GM23338 (cell line): ENCODE measurements at regions not wholly inside any gene's neighbourhood (a gene's known extent, or its start where the extent isn't known, plus 50 kb on each side); places are given as distances from the start of the nearest gene placed in this dataset.

Experiments used
- ATAC-seq: fragments of 200-7000 bp; cut with Tn5 transposase; 3 replicates; pipeline ENCODE4 v1.9.1; 2020
- DNase-seq: peaks from one replicate; pipeline ENCODE4 v3.0.0-alpha.2; 2015; ENCODE audit warnings: low spot score
- H2AFZ ChIP-seq: fragments of 200-600 bp; sonication (generic); 2 replicates; pipeline ENCODE4 v1.8.0; 2016; ENCODE audit warnings: antibody characterized with exemption, mild to moderate bottlenecking, moderate library complexity
- H3F3A ChIP-seq: fragments of 200-600 bp; sonication (generic); replicated peaks from 2 replicates; pipeline ENCODE4 v1.8.0; 2017; ENCODE audit warnings: antibody characterized with exemption, mixed run types, low read depth
- H3K27ac ChIP-seq: fragments of 200-600 bp; sonication (generic); 2 replicates; pipeline ENCODE4 v1.6.1; 2016; ENCODE audit warnings: low read depth
- H3K27me3 ChIP-seq: fragments of 200-600 bp; sonication (generic); 2 replicates; pipeline ENCODE4 v1.8.0; 2016; ENCODE audit warnings: mild to moderate bottlenecking, mixed run types, moderate library complexity; ENCODE audit not compliant: insufficient read depth
- H3K36me3 ChIP-seq: fragments of 200-600 bp; sonication (generic); 2 replicates; pipeline ENCODE4 v1.8.0; 2016; ENCODE audit warnings: mild to moderate bottlenecking; ENCODE audit not compliant: insufficient read depth
- H3K4me1 ChIP-seq: fragments of 200-600 bp; sonication (generic); 2 replicates; pipeline ENCODE4 v1.8.0; 2016; ENCODE audit warnings: mild to moderate bottlenecking, moderate library complexity; ENCODE audit not compliant: insufficient read depth
- H3K4me2 ChIP-seq: fragments of 200-600 bp; sonication (generic); 2 replicates; pipeline ENCODE4 v1.7.1; 2017; ENCODE audit warnings: mixed run types
- H3K4me3 ChIP-seq: fragments of 200-600 bp; sonication (generic); 2 replicates; pipeline ENCODE4 v1.6.1; 2016; ENCODE audit warnings: mixed run types
- H3K79me2 ChIP-seq: fragments of 200-600 bp; sonication (generic); replicated peaks from 2 replicates; pipeline ENCODE4 v1.8.0; 2017; ENCODE audit warnings: mild to moderate bottlenecking; ENCODE audit not compliant: insufficient read depth
- H3K9me2 ChIP-seq: fragments of 200-600 bp; sonication (generic); 2 replicates; pipeline ENCODE4 v1.8.0; 2017; ENCODE audit not compliant: insufficient read depth
- H4K20me1 ChIP-seq: fragments of 200-600 bp; sonication (generic); replicated peaks from 2 replicates; pipeline ENCODE4 v1.8.0; 2017; ENCODE audit warnings: mild to moderate bottlenecking; ENCODE audit not compliant: insufficient read depth
- H3K27ac Mint-ChIP-seq: 2 replicates; pipeline ENCODE4 v1.8.0; 2020; ENCODE audit warnings: inconsistent platforms, mild to moderate bottlenecking, moderate library complexity, mixed read lengths
- H3K27me3 Mint-ChIP-seq: 3 replicates; pipeline ENCODE4 v1.8.0; 2022; ENCODE audit warnings: low read depth, mild to moderate bottlenecking, moderate library complexity, mixed read lengths, inconsistent platforms; ENCODE audit not compliant: insufficient read depth, poor library complexity
- H3K36me3 Mint-ChIP-seq: 3 replicates; pipeline ENCODE4 v1.8.0; 2021; ENCODE audit warnings: low read depth, mild to moderate bottlenecking, inconsistent platforms, moderate library complexity, mixed read lengths
- H3K4me1 Mint-ChIP-seq: 3 replicates; pipeline ENCODE4 v1.8.0; 2020; ENCODE audit warnings: mild to moderate bottlenecking, inconsistent platforms, mixed read lengths
- H3K4me3 Mint-ChIP-seq: 3 replicates; pipeline ENCODE4 v1.8.0; 2021; ENCODE audit warnings: moderate library complexity, mild to moderate bottlenecking, inconsistent platforms, mixed read lengths
- H3K9me3 Mint-ChIP-seq: 3 replicates; pipeline ENCODE4 v1.8.0; 2020; ENCODE audit warnings: moderate library complexity, mild to moderate bottlenecking, inconsistent platforms, mixed read lengths
- JUNB ChIP-seq: IDR thresholded peaks from one replicate; pipeline ENCODE4 v1.6.1; 2016; ENCODE audit warnings: antibody characterized with exemption; ENCODE audit not compliant: unreplicated experiment
- NANOG ChIP-seq: IDR thresholded peaks from 2 replicates; pipeline ENCODE4 v1.6.1; 2016; ENCODE audit warnings: antibody characterized with exemption, borderline replicate concordance
- POLR2AphosphoS5 ChIP-seq: IDR thresholded peaks from 2 replicates; pipeline ENCODE4 v1.6.1; 2016; ENCODE audit warnings: antibody characterized with exemption, low read depth
- STAT1 ChIP-seq: IDR thresholded peaks from one replicate; pipeline ENCODE4 v1.6.1; 2016; ENCODE audit warnings: antibody characterized with exemption; ENCODE audit not compliant: unreplicated experiment
- ZNF114 ChIP-seq: fragments of 250-450 bp; sonication (Bioruptor Pico); IDR thresholded peaks from 2 replicates; pipeline ENCODE4 v1.5.0; 2020; ENCODE audit warnings: mild to moderate bottlenecking, moderate library complexity
- TF ChIP-seq, protein P1 (sequence below): fragments of 250-450 bp; sonication (Bioruptor Pico); IDR thresholded peaks from 2 replicates; pipeline ENCODE4 v1.5.0; 2020; ENCODE audit warnings: mild to moderate bottlenecking, moderate library complexity
- TF ChIP-seq, protein P2 (sequence below): IDR thresholded peaks from 2 replicates; pipeline ENCODE4 v1.6.1; 2016; ENCODE audit warnings: antibody characterized with exemption
- TF ChIP-seq, protein P3 (sequence below): IDR thresholded peaks from one replicate; pipeline ENCODE4 v1.6.1; 2018; ENCODE audit warnings: antibody characterized with exemption; ENCODE audit not compliant: unreplicated experiment

DNA sequence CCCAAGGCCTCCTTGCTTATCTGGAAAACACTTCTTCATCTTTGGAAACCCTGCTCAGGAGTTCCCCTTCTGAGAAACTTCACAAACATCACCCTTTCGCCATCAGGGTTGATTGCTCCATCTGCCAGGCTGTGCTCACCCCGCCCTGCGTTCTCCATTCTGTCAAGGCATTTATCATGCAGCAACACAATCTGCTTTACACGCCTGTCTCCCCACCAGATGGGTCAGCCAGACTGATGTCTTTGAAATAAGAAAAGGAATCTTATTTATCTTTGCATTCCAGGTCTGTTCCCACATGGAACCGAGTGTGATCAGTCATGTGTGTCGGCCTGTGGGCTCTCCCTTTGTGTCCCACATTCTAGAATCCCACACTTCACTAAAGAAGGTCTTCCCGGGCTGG, 110.0 kb upstream of the ARL4C start:
- Mint-ChIP-seq H3K27ac (no peak overlapping the region), H3K4me1 (peaks cover 8% of the 10 kb centered on the region), H3K27me3 (peaks cover 4% of the 10 kb centered on the region), H3K4me3 (no peak overlapping the region), H3K36me3 (peaks cover 4% of the 10 kb centered on the region; the same call in 2 of the 3 replicates), H3K9me3 (peaks cover 6% of the 10 kb centered on the region; the same call in 2 of the 3 replicates)
- H4K20me1 ChIP-seq = no peaks in the 10 kb centered on the region
- no peaks in the 10 kb centered on the region for H3K27me3 ChIP-seq
- no peaks in the 10 kb centered on the region for H3K36me3 ChIP-seq
- H3K79me2 ChIP-seq = no peaks in the 10 kb centered on the region
- no peaks in the 10 kb centered on the region for H3F3A ChIP-seq
- TF ChIP-seq ZNF114 (CRISPR knock-in tag) (no peak), STAT1 (no peak), NANOG (no peak), JUNB (no peak), POLR2AphosphoS5 (no peak)
- TF ChIP-seq, protein P1, sequence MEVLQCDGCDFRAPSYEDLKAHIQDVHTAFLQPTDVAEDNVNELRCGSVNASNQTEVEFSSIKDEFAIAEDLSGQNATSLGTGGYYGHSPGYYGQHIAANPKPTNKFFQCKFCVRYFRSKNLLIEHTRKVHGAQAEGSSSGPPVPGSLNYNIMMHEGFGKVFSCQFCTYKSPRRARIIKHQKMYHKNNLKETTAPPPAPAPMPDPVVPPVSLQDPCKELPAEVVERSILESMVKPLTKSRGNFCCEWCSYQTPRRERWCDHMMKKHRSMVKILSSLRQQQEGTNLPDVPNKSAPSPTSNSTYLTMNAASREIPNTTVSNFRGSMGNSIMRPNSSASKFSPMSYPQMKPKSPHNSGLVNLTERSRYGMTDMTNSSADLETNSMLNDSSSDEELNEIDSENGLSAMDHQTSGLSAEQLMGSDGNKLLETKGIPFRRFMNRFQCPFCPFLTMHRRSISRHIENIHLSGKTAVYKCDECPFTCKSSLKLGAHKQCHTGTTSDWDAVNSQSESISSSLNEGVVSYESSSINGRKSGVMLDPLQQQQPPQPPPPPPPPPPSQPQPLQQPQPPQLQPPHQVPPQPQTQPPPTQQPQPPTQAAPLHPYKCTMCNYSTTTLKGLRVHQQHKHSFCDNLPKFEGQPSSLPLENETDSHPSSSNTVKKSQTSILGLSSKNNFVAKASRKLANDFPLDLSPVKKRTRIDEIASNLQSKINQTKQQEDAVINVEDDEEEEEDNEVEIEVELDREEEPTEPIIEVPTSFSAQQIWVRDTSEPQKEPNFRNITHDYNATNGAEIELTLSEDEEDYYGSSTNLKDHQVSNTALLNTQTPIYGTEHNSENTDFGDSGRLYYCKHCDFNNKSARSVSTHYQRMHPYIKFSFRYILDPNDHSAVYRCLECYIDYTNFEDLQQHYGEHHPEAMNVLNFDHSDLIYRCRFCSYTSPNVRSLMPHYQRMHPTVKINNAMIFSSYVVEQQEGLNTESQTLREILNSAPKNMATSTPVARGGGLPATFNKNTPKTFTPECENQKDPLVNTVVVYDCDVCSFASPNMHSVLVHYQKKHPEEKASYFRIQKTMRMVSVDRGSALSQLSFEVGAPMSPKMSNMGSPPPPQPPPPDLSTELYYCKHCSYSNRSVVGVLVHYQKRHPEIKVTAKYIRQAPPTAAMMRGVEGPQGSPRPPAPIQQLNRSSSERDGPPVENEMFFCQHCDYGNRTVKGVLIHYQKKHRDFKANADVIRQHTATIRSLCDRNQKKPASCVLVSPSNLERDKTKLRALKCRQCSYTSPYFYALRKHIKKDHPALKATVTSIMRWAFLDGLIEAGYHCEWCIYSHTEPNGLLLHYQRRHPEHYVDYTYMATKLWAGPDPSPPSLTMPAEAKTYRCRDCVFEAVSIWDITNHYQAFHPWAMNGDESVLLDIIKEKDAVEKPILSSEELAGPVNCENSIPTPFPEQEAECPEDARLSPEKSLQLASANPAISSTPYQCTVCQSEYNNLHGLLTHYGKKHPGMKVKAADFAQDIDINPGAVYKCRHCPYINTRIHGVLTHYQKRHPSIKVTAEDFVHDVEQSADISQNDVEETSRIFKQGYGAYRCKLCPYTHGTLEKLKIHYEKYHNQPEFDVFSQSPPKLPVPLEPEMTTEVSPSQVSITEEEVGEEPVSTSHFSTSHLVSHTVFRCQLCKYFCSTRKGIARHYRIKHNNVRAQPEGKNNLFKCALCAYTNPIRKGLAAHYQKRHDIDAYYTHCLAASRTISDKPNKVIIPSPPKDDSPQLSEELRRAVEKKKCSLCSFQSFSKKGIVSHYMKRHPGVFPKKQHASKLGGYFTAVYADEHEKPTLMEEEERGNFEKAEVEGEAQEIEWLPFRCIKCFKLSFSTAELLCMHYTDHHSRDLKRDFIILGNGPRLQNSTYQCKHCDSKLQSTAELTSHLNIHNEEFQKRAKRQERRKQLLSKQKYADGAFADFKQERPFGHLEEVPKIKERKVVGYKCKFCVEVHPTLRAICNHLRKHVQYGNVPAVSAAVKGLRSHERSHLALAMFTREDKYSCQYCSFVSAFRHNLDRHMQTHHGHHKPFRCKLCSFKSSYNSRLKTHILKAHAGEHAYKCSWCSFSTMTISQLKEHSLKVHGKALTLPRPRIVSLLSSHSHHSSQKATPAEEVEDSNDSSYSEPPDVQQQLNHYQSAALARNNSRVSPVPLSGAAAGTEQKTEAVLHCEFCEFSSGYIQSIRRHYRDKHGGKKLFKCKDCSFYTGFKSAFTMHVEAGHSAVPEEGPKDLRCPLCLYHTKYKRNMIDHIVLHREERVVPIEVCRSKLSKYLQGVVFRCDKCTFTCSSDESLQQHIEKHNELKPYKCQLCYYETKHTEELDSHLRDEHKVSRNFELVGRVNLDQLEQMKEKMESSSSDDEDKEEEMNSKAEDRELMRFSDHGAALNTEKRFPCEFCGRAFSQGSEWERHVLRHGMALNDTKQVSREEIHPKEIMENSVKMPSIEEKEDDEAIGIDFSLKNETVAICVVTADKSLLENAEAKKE (CRISPR knock-in tag) = no peak
- TF ChIP-seq, protein P2, sequence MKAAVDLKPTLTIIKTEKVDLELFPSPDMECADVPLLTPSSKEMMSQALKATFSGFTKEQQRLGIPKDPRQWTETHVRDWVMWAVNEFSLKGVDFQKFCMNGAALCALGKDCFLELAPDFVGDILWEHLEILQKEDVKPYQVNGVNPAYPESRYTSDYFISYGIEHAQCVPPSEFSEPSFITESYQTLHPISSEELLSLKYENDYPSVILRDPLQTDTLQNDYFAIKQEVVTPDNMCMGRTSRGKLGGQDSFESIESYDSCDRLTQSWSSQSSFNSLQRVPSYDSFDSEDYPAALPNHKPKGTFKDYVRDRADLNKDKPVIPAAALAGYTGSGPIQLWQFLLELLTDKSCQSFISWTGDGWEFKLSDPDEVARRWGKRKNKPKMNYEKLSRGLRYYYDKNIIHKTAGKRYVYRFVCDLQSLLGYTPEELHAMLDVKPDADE = no peak
- TF ChIP-seq, protein P3, sequence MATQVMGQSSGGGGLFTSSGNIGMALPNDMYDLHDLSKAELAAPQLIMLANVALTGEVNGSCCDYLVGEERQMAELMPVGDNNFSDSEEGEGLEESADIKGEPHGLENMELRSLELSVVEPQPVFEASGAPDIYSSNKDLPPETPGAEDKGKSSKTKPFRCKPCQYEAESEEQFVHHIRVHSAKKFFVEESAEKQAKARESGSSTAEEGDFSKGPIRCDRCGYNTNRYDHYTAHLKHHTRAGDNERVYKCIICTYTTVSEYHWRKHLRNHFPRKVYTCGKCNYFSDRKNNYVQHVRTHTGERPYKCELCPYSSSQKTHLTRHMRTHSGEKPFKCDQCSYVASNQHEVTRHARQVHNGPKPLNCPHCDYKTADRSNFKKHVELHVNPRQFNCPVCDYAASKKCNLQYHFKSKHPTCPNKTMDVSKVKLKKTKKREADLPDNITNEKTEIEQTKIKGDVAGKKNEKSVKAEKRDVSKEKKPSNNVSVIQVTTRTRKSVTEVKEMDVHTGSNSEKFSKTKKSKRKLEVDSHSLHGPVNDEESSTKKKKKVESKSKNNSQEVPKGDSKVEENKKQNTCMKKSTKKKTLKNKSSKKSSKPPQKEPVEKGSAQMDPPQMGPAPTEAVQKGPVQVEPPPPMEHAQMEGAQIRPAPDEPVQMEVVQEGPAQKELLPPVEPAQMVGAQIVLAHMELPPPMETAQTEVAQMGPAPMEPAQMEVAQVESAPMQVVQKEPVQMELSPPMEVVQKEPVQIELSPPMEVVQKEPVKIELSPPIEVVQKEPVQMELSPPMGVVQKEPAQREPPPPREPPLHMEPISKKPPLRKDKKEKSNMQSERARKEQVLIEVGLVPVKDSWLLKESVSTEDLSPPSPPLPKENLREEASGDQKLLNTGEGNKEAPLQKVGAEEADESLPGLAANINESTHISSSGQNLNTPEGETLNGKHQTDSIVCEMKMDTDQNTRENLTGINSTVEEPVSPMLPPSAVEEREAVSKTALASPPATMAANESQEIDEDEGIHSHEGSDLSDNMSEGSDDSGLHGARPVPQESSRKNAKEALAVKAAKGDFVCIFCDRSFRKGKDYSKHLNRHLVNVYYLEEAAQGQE = no peak
- H3K4me2 ChIP-seq = no peak overlapping the region
- DNase-seq (no peak), ATAC-seq (no peak)
- peaks cover 4% of the 10 kb centered on the region; the same call in 1 of the 2 replicates for H3K9me2 ChIP-seq
- no peaks in the 10 kb centered on the region for H3K4me1 ChIP-seq
- no peak overlapping the region for H2AFZ ChIP-seq
- no peak overlapping the region for H3K4me3 ChIP-seq
- H3K27ac ChIP-seq = no peak overlapping the region
